ENCODE measurements at regions not wholly inside any gene's neighbourhood (a gene's known extent, or its start where the extent isn't known, plus 50 kb on each side); places are given as distances from the start of the nearest gene placed in this dataset.

- Histone ChIP-seq H3K79me1 (replicated peaks; ENCODE audit: low read length, poor library complexity, severe bottlenecking) (no peaks in the 10 kb centered on the region), H2AFZ (ENCODE audit: low read depth, low read length) (no peak overlapping the region), H2BK15ac (ENCODE audit: low read depth, poor library complexity, severe bottlenecking) (no peak overlapping the region), H3K9me3 (ENCODE audit: control insufficient read depth, low read length) (no peaks in the 10 kb centered on the region), H2BK120ac (ENCODE audit: low read depth, low read length) (no peak overlapping the region), H3K4ac (ENCODE audit: low read depth in 1 of 2, low read length in 2 of 2) (no peak overlapping the region), H3K4me1 (ENCODE audit: control insufficient read depth, insufficient read depth, low read depth, low read length) (no peaks in the 10 kb centered on the region), H3K14ac (ENCODE audit: low read length in 2 of 2) (no peak overlapping the region), H3K9ac (ENCODE audit: low read length) (peak overlapping the region; percentile 48), H2BK5ac (ENCODE audit: low read depth, low read length, poor library complexity, severe bottlenecking) (no peak overlapping the region), H3K36me3 (ENCODE audit: control insufficient read depth in 1 of 2, insufficient read depth in 2 of 2, low read depth in 1 of 2, low read length in 2 of 2) (no peaks in the 10 kb centered on the region), H3K4me2 (ENCODE audit: low read length, poor library complexity, severe bottlenecking) (no peak overlapping the region), H4K91ac (ENCODE audit: low read length) (no peak overlapping the region), H3K27ac (ENCODE audit: low read length, poor library complexity, severe bottlenecking) (no peak overlapping the region), H3K4me3 (ENCODE audit: insufficient read depth in 1 of 2, low read depth in 1 of 2, low read length in 2 of 2) (peak overlapping the region in 1 of 2 experiments; percentile 10), H3K27me3 (ENCODE audit: control insufficient read depth in 1 of 2, insufficient read depth in 1 of 2, low read length in 2 of 2) (no peaks in the 10 kb centered on the region), H3K18ac (ENCODE audit: low read depth in 1 of 2, low read length in 2 of 2) (no peak overlapping the region), H4K8ac (ENCODE audit: low read length) (no peak overlapping the region), H3K23ac (ENCODE audit: low read length in 2 of 2) (no peak overlapping the region), H2BK12ac (ENCODE audit: low read length in 2 of 2) (no peak overlapping the region), H2AK5ac (ENCODE audit: low read length, severe bottlenecking) (no peak overlapping the region)
- WGBS = 75% methylated on average over 3 of the region's 3 CpGs
- peak; percentile 76 for DNase-seq
Observed at GRCh38 chr1:99465176-99465900, 180.6 kb upstream of the PALMD start.

- Histone ChIP-seq H3K9me3 (ENCODE audit: control insufficient read depth, low read length) (no peaks in the 10 kb centered on the region), H3K79me1 (replicated peaks; ENCODE audit: low read length, poor library complexity, severe bottlenecking) (no peaks in the 10 kb centered on the region), H3K23ac (ENCODE audit: low read length in 2 of 2) (no peak overlapping the region), H2BK15ac (ENCODE audit: low read depth, poor library complexity, severe bottlenecking) (no peak overlapping the region), H2AFZ (ENCODE audit: low read depth, low read length) (no peak overlapping the region), H2BK5ac (ENCODE audit: low read depth, low read length, poor library complexity, severe bottlenecking) (no peak overlapping the region), H3K4me2 (ENCODE audit: low read length, poor library complexity, severe bottlenecking) (no peak overlapping the region), H4K8ac (ENCODE audit: low read length) (no peak overlapping the region), H4K91ac (ENCODE audit: low read length) (no peak overlapping the region), H3K4me3 (ENCODE audit: insufficient read depth in 1 of 2, low read depth in 1 of 2, low read length in 2 of 2) (no peak overlapping the region), H3K27ac (ENCODE audit: low read length, poor library complexity, severe bottlenecking) (no peak overlapping the region), H3K18ac (ENCODE audit: low read depth in 1 of 2, low read length in 2 of 2) (no peak overlapping the region), H3K14ac (ENCODE audit: low read length in 2 of 2) (no peak overlapping the region), H3K36me3 (ENCODE audit: control insufficient read depth in 1 of 2, insufficient read depth in 2 of 2, low read depth in 1 of 2, low read length in 2 of 2) (no peaks in the 10 kb centered on the region), H3K4me1 (ENCODE audit: control insufficient read depth, insufficient read depth, low read depth, low read length) (no peaks in the 10 kb centered on the region), H2AK5ac (ENCODE audit: low read length, severe bottlenecking) (no peak overlapping the region), H3K9ac (ENCODE audit: low read length) (no peak overlapping the region), H3K4ac (ENCODE audit: low read depth in 1 of 2, low read length in 2 of 2) (no peak overlapping the region), H2BK12ac (ENCODE audit: low read length in 2 of 2) (no peak overlapping the region), H2BK120ac (ENCODE audit: low read depth, low read length) (no peak overlapping the region), H3K27me3 (ENCODE audit: control insufficient read depth in 1 of 2, insufficient read depth in 1 of 2, low read length in 2 of 2) (no peaks in the 10 kb centered on the region)
- WGBS = 98% methylated on average over 2 of the region's 4 CpGs
- no peak for DNase-seq
Observed at GRCh38 chr1:99467645-99468044, 178.3 kb upstream of the PALMD start.

GRCh38 chr1:99469550-99469971 is 176.4 kb upstream of the PALMD start:
- H3K36me3 ChIP-seq (ENCODE audit: control insufficient read depth in 1 of 2, insufficient read depth in 2 of 2, low read depth in 1 of 2, low read length in 2 of 2) = no peaks in the 10 kb centered on the region
- H3K27ac ChIP-seq (ENCODE audit: low read length, poor library complexity, severe bottlenecking) = no peak overlapping the region
- no peaks in the 10 kb centered on the region for H3K4me1 ChIP-seq (ENCODE audit: control insufficient read depth, insufficient read depth, low read depth, low read length)
- no peak overlapping the region for H3K9ac ChIP-seq (ENCODE audit: low read length)
- no peak overlapping the region for H2BK120ac ChIP-seq (ENCODE audit: low read depth, low read length)
- no peaks in the 10 kb centered on the region for H3K79me1 ChIP-seq (replicated peaks; ENCODE audit: low read length, poor library complexity, severe bottlenecking)
- WGBS = 80% methylated on average over 1 of the region's 2 CpGs
- no peak overlapping the region for H2BK5ac ChIP-seq (ENCODE audit: low read depth, low read length, poor library complexity, severe bottlenecking)
- H2AFZ ChIP-seq (ENCODE audit: low read depth, low read length) = no peak overlapping the region
- H4K91ac ChIP-seq (ENCODE audit: low read length) = no peak overlapping the region
- no peak overlapping the region for H3K14ac ChIP-seq (ENCODE audit: low read length in 2 of 2)
- no peak overlapping the region for H3K4ac ChIP-seq (ENCODE audit: low read depth in 1 of 2, low read length in 2 of 2)
- H4K8ac ChIP-seq (ENCODE audit: low read length) = no peak overlapping the region
- no peak overlapping the region for H2AK5ac ChIP-seq (ENCODE audit: low read length, severe bottlenecking)
- no peak overlapping the region for H3K23ac ChIP-seq (ENCODE audit: low read length in 2 of 2)
- DNase-seq = no peak
- no peaks in the 10 kb centered on the region for H3K9me3 ChIP-seq (ENCODE audit: control insufficient read depth, low read length)
- H3K4me3 ChIP-seq (ENCODE audit: insufficient read depth in 1 of 2, low read depth in 1 of 2, low read length in 2 of 2) = no peak overlapping the region
- no peak overlapping the region for H3K4me2 ChIP-seq (ENCODE audit: low read length, poor library complexity, severe bottlenecking)
- no peak overlapping the region for H3K18ac ChIP-seq (ENCODE audit: low read depth in 1 of 2, low read length in 2 of 2)
- H2BK12ac ChIP-seq (ENCODE audit: low read length in 2 of 2) = no peak overlapping the region
- no peaks in the 10 kb centered on the region for H3K27me3 ChIP-seq (ENCODE audit: control insufficient read depth in 1 of 2, insufficient read depth in 1 of 2, low read length in 2 of 2)
- H2BK15ac ChIP-seq (ENCODE audit: low read depth, poor library complexity, severe bottlenecking) = no peak overlapping the region

GRCh38 chr1:99472893-99473292 is 173.0 kb upstream of the PALMD start:
- no peak overlapping the region for H3K18ac ChIP-seq (ENCODE audit: low read depth in 1 of 2, low read length in 2 of 2)
- no peaks in the 10 kb centered on the region for H3K79me1 ChIP-seq (replicated peaks; ENCODE audit: low read length, poor library complexity, severe bottlenecking)
- H4K91ac ChIP-seq (ENCODE audit: low read length) = no peak overlapping the region
- no peak for DNase-seq
- no peak overlapping the region for H3K4me3 ChIP-seq (ENCODE audit: insufficient read depth in 1 of 2, low read depth in 1 of 2, low read length in 2 of 2)
- H3K4me2 ChIP-seq (ENCODE audit: low read length, poor library complexity, severe bottlenecking) = no peak overlapping the region
- H3K23ac ChIP-seq (ENCODE audit: low read length in 2 of 2) = no peak overlapping the region
- no peaks in the 10 kb centered on the region for H3K27me3 ChIP-seq (ENCODE audit: control insufficient read depth in 1 of 2, insufficient read depth in 1 of 2, low read length in 2 of 2)
- H2BK15ac ChIP-seq (ENCODE audit: low read depth, poor library complexity, severe bottlenecking) = no peak overlapping the region
- no peak overlapping the region for H2AK5ac ChIP-seq (ENCODE audit: low read length, severe bottlenecking)
- H3K4ac ChIP-seq (ENCODE audit: low read depth in 1 of 2, low read length in 2 of 2) = no peak overlapping the region
- H2BK12ac ChIP-seq (ENCODE audit: low read length in 2 of 2) = no peak overlapping the region
- H4K8ac ChIP-seq (ENCODE audit: low read length) = no peak overlapping the region
- H3K9ac ChIP-seq (ENCODE audit: low read length) = no peak overlapping the region
- no peaks in the 10 kb centered on the region for H3K4me1 ChIP-seq (ENCODE audit: control insufficient read depth, insufficient read depth, low read depth, low read length)
- H2AFZ ChIP-seq (ENCODE audit: low read depth, low read length) = no peak overlapping the region
- H3K14ac ChIP-seq (ENCODE audit: low read length in 2 of 2) = no peak overlapping the region
- no peak overlapping the region for H3K27ac ChIP-seq (ENCODE audit: low read length, poor library complexity, severe bottlenecking)
- H2BK5ac ChIP-seq (ENCODE audit: low read depth, low read length, poor library complexity, severe bottlenecking) = no peak overlapping the region
- no peak overlapping the region for H2BK120ac ChIP-seq (ENCODE audit: low read depth, low read length)
- no peaks in the 10 kb centered on the region for H3K9me3 ChIP-seq (ENCODE audit: control insufficient read depth, low read length)
- no peaks in the 10 kb centered on the region for H3K36me3 ChIP-seq (ENCODE audit: control insufficient read depth in 1 of 2, insufficient read depth in 2 of 2, low read depth in 1 of 2, low read length in 2 of 2)
- WGBS = 90% methylated on average over 4 of the region's 4 CpGs
